Aorta (tissue), 5 donors: ENCODE measurements at regions not wholly inside any gene's neighbourhood (a gene's known extent, or its start where the extent isn't known, plus 50 kb on each side); places are given as distances from the start of the nearest gene placed in this dataset.

ENCODE experiments used
- ATAC-seq: fragments of 200-7000 bp; cut with Tn5 transposase; one replicate; pipeline ENCODE4 v1.9.1; 2022; ENCODE audit warnings: moderate library complexity; ENCODE audit not compliant: low FRiP score
- DNase-seq, 2 donors: peaks; one replicate each; pipeline ENCODE4 v3.0.0-alpha.2; 2020
- H3K27ac ChIP-seq, 2 donors: one replicate each; pipeline ENCODE4 v1.5.1; 2013; ENCODE audit warnings: low read length in 2 of 2, mild to moderate bottlenecking in 2 of 2, moderate library complexity in 2 of 2, control low read depth in 1 of 2, inconsistent platforms in 1 of 2, low read depth in 1 of 2
- H3K27me3 ChIP-seq, 2 donors: one replicate each; pipeline ENCODE4 v1.6.1; 2013; ENCODE audit warnings: control low read depth in 1 of 2, low read length in 1 of 2, mild to moderate bottlenecking in 1 of 2, moderate library complexity in 1 of 2; ENCODE audit not compliant: insufficient read depth in 2 of 2, control insufficient read depth in 1 of 2
- H3K36me3 ChIP-seq, 2 donors: one replicate each; pipeline ENCODE4 v1.6.1; 2013; ENCODE audit warnings: control low read depth in 1 of 2, low read length in 1 of 2, mild to moderate bottlenecking in 1 of 2; ENCODE audit not compliant: insufficient read depth in 2 of 2, control insufficient read depth in 1 of 2
- H3K4me1 ChIP-seq, 2 donors: one replicate each; pipeline ENCODE4 v1.6.1; 2013; ENCODE audit warnings: low read length in 2 of 2, control low read depth in 1 of 2, mild to moderate bottlenecking in 1 of 2, moderate library complexity in 1 of 2; ENCODE audit not compliant: insufficient read depth in 2 of 2, control insufficient read depth in 1 of 2
- H3K4me3 ChIP-seq, 2 donors: one replicate each; pipeline ENCODE4 v1.5.1; 2013; ENCODE audit warnings: low read length in 2 of 2, control low read depth in 1 of 2, mild to moderate bottlenecking in 1 of 2
- H3K9me3 ChIP-seq: one replicate; pipeline ENCODE4 v1.6.1; 2013; ENCODE audit warnings: mild to moderate bottlenecking, low read length; ENCODE audit not compliant: control insufficient read depth
- whole genome bisulfite sequencing, 2 donors: extraction: QIAGEN DNeasy Blood & Tissue Kit; methylation state at CpG; one replicate each; pipeline ENCODE4 v1.1.7; 2013; 5-methylcytosine and 5-hydroxymethylcytosine counted together
- intact Hi-C, 2 donors: fragments of 100-400 bp; cut with DNase I; formaldehyde crosslinking; loops; one replicate each; pipeline versions ENCODE4 v1.14.2 to v1.15.0; 2022
- donor health status: healthy with polysubstance abuse.
- donor health status: Bipolar disorder and iron deficiency.
- donor health status: DM: no; HTN: no; CAD: no.
- donor health status: DM: no; HTN: no; CAD: no.
- donor health status: DM: yes; HTN: yes; CAD: no.

DNA sequence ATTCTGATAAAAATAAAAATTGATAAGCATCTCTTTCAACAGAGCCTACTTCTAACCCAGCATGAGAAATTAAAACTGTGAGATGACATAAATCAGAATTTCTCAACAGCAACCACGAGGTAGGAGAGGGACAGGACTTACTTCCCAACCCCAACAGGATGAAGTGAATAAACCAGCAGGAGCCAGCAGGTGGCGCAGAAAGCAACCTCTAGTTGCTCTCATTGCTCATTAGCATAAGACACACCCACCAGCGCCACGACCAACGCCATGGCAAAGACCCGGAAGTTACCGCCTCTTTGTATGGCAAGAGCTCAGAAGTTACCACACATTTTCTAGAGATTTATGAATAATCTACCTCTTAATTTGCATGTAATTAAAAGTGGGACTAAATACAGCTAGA, 189.4 kb upstream of the CDH8 start:
- H3K27ac ChIP-seq, result no peak overlapping the region
- DNase-seq (peak; percentile 57 to 77), ATAC-seq (no peak)
- no peak overlapping the region for H3K4me3 ChIP-seq
- no peaks in the 10 kb centered on the region for H3K27me3 ChIP-seq
- intact Hi-C loops, result no loop called here
- 29 to 37% methylated on average over 7 of the region's 7 CpGs for WGBS, 2 donors
- H3K9me3 ChIP-seq, result no peaks in the 10 kb centered on the region
- H3K36me3 ChIP-seq, result no peaks in the 10 kb centered on the region
- no peaks in the 10 kb centered on the region for H3K4me1 ChIP-seq

DNA sequence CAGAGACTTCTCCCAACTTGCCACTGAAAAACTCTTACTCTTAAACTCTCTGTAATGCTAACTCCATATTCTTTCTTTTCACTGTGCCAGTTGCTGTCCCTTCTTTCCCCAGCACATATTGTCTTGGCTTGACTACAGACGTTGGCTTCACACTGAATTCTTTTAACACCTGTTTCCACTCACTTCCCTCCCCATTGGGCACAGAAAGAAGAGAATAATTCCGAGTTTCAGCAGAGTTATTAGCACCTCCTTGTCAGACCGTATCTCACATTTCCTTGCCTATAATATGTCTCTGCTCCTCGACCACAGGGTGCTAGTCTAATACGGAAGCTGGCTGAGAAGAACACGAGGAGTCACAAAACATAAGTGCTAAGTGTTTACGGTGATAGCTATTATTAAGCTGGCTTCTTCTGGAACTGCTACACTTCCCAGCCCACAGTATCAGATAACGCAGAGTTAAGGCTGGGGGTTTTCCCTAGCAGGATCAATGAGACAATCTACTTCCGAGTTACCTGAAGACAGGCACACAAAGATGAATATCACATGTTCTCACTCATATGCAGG, 188.5 kb upstream of the CDH8 start:
- WGBS, 2 donors, result 43 to 46% methylated on average over 9 of the region's 9 CpGs
- intact Hi-C loops, result no loop called here

DNA sequence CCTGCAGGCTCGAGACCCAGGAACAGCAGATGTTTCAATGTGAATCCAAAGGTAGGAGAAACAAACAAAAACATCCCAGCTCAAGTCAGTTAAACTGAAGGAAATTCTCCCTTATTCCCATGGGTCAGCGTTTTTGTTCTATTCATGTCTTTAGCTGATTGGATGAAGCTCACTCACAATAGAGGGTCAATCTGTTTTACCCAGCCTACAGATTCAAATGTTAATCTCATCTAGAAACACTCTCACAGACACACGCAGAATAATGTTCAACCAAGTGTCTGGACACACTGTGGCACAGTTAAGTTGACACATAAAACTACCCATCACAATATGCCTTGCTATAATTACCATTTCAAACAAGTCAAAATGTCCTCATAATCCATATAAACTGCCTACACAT, 180.6 kb upstream of the CDH8 start:
- Histone ChIP-seq H3K27ac (no peak overlapping the region), H3K4me3 (no peak overlapping the region), H3K27me3 (no peaks in the 10 kb centered on the region), H3K36me3 (no peaks in the 10 kb centered on the region), H3K9me3 (no peaks in the 10 kb centered on the region), H3K4me1 (no peaks in the 10 kb centered on the region)
- ATAC-seq (no peak), DNase-seq (no peak)
- intact Hi-C loops, result no loop called here
- WGBS, 2 donors, result 63 to 68% methylated on average over 3 of the region's 3 CpGs

More for the DNA sequence above, 188.5 kb upstream of the CDH8 start:
- no peak for ATAC-seq
- no peaks in the 10 kb centered on the region for H3K4me1 ChIP-seq
- no peak overlapping the region for H3K4me3 ChIP-seq
- H3K36me3 ChIP-seq, result no peaks in the 10 kb centered on the region
- no peaks in the 10 kb centered on the region for H3K27me3 ChIP-seq
- no peak for DNase-seq
- H3K9me3 ChIP-seq, result no peaks in the 10 kb centered on the region
- H3K27ac ChIP-seq, result no peak overlapping the region

DNA sequence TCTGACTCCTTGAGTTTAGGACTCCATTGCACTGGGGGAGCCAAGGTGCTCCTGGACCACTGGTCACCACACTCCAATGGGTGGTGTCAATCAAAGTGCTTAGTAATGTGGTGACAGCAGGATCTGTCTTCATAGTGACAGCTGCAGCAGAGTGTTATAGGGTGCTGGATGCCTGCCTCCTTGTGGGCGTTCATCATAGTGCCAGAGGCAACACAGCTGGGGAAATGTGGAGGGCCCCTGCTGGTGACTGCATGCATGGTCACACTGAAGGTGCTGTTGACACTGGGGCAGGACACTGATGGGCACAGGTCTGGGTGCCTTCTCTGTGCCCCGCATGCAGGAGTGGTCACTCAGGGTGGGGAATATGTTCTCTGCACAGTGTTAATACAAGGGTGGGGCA, 177.5 kb upstream of the CDH8 start:
- DNase-seq, result no peak
- Histone ChIP-seq H3K36me3 (no peaks in the 10 kb centered on the region), H3K4me1 (no peaks in the 10 kb centered on the region), H3K9me3 (no peaks in the 10 kb centered on the region), H3K27me3 (no peaks in the 10 kb centered on the region), H3K27ac (no peak overlapping the region), H3K4me3 (no peak overlapping the region)
- no peak for ATAC-seq
- WGBS, 2 donors, result 67 to 69% methylated on average over 2 of the region's 2 CpGs
- intact Hi-C loops, result no loop called here

DNA sequence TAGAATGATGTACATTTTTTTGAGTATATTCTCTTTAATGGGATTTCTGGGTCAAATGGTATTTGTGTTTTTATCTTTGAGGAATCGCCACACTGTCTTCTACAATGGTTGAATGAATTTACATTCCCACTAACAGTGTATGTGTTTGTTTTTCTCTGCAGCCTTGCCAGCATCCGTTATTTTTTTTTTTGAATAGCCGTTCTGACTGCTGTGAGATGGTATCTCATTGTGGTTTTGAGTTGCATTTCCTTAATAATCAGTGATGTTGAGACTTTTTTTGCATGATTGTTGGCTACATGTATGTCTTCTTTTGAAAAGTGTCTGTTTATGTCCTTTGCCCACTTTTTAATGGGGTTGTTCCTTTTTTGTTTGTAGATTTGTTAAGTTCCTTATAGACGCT, 172.7 kb upstream of the CDH8 start:
- intact Hi-C loops, result no loop called here
- Histone ChIP-seq H3K27ac (no peak overlapping the region), H3K9me3 (no peaks in the 10 kb centered on the region), H3K4me1 (no peaks in the 10 kb centered on the region), H3K27me3 (no peaks in the 10 kb centered on the region), H3K4me3 (no peak overlapping the region), H3K36me3 (no peaks in the 10 kb centered on the region)
- no peak for ATAC-seq
- 36 to 63% methylated on average over 4 of the region's 4 CpGs for WGBS, 2 donors
- no peak for DNase-seq

DNA sequence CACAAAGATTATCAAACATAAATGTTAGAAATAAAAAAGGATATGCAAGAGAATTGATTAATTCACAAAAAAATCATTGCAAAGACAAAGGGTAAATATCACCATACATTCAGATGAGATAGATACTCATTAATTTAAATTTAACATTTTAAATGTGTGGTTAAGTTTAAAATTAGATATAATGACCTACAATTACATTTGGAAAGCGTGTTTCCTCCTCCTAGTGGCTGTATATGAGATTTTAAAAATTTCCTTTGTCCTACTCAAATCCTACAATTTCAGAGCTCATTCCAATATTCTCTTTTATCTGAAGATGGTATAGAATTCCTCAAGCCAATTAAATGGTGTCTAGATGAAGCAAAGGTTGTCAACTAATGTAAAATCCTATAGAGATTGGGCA, 169.2 kb upstream of the CDH8 start:
- DNase-seq, result no peak
- H3K27me3 ChIP-seq, result no peaks in the 10 kb centered on the region
- no peak overlapping the region for H3K4me3 ChIP-seq
- ATAC-seq, result no peak
- no peak overlapping the region for H3K27ac ChIP-seq
- H3K9me3 ChIP-seq, result no peaks in the 10 kb centered on the region
- intact Hi-C loops, result no loop called here
- H3K4me1 ChIP-seq, result no peaks in the 10 kb centered on the region
- 40 to 69% methylated on average over 1 of the region's 1 CpG for WGBS, 2 donors
- no peaks in the 10 kb centered on the region for H3K36me3 ChIP-seq

DNA sequence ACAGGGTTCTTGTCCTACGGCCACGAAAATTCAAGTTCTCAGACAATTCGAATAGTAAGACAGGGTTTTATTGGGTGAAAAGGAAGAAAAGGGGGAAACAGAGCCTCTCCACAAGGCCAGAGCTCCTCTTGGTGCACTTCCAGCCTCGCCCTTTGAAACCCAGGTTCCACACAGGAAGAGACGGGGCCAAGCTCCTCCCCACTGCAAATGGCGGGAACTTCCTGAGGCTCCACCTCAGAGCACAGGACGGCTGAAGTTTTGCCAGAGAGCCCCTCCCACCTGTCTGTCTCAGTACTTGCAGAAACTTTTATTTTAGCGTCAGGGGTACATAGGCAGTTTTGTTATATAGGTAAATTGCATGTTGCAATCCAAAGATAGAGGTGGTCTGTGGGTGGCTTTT, 165.7 kb upstream of the CDH8 start:
- Histone ChIP-seq H3K27me3 (no peaks in the 10 kb centered on the region), H3K4me3 (no peak overlapping the region), H3K36me3 (no peaks in the 10 kb centered on the region), H3K9me3 (no peaks in the 10 kb centered on the region), H3K27ac (no peak overlapping the region), H3K4me1 (no peaks in the 10 kb centered on the region)
- DNase-seq (no peak), ATAC-seq (no peak)
- WGBS, 2 donors, result 72 to 76% methylated on average over 8 of the region's 8 CpGs
- intact Hi-C loops, result no loop called here

DNA sequence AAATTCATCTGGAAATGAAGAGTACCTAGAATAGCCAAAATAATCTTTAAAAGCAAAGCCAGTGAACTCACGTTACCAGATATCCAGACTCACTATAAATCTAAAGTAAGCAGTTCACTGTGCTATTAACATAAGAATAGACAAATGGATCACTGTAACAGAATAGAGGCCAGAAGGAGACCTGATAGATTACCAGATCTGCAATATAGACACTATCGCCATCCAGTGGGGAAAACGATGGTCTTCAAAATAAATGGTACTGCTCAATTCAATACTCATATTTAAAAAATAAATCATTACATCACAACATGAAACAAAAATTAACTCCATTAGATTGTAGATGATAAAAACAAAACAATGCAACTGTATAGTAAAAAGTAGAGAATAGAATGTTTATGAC, 158.6 kb upstream of the CDH8 start:
- DNase-seq (no peak), ATAC-seq (no peak)
- Histone ChIP-seq H3K27me3 (no peaks in the 10 kb centered on the region), H3K9me3 (no peaks in the 10 kb centered on the region), H3K27ac (no peak overlapping the region), H3K36me3 (no peaks in the 10 kb centered on the region), H3K4me3 (no peak overlapping the region), H3K4me1 (no peaks in the 10 kb centered on the region)
- 35 to 37% methylated on average over 3 of the region's 3 CpGs for WGBS, 2 donors
- intact Hi-C loops, result no loop called here

DNA sequence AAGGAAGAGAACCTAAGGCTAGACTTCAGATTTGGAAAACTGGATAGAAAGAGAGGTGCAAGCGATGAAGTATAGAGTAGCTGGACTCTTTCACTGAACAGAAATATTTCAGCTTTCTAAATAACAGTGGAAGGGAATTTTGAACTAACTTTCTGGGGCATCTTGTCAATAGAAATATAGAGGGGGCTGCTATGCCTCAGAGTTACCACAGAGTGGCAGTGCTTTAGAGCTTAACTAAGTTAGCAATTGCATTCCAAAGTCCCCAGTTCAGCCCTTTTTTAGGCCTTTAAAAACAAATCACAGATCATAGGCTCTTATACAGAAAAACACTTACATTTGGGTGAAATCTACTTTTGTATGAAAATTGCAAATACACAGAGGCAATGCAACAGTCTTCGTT, 154.2 kb upstream of the CDH8 start:
- no peak for DNase-seq
- no peak for ATAC-seq
- Histone ChIP-seq H3K9me3 (no peaks in the 10 kb centered on the region), H3K4me3 (no peak overlapping the region), H3K4me1 (no peaks in the 10 kb centered on the region), H3K36me3 (no peaks in the 10 kb centered on the region), H3K27me3 (no peaks in the 10 kb centered on the region), H3K27ac (no peak overlapping the region)
- WGBS, 2 donors, result 24 to 34% methylated on average over 2 of the region's 2 CpGs
- intact Hi-C loops, result no loop called here
